Stimulated activated CD8-positive, alpha-beta memory T cell treated with anti-CD3 and anti-CD28 coated beads, Interleukin-7, amount 100 ng/mL, for 1 hour (primary cell): ENCODE measurements at regions not wholly inside any gene's neighbourhood (a gene's known extent, or its start where the extent isn't known, plus 50 kb on each side); places are given as distances from the start of the nearest gene placed in this dataset.
"Not testable (repeated sequence)": the region's sequence is repeated elsewhere in the genome, so short reads cannot be mapped to it uniquely, and the experiment has no call there.

ENCODE experiments used
- DNase-seq, 2 donors: peaks; one replicate each; pipeline ENCODE4 v3.0.0-alpha.2; 2020; ENCODE audit warnings: low read depth in 2 of 2

DNA sequence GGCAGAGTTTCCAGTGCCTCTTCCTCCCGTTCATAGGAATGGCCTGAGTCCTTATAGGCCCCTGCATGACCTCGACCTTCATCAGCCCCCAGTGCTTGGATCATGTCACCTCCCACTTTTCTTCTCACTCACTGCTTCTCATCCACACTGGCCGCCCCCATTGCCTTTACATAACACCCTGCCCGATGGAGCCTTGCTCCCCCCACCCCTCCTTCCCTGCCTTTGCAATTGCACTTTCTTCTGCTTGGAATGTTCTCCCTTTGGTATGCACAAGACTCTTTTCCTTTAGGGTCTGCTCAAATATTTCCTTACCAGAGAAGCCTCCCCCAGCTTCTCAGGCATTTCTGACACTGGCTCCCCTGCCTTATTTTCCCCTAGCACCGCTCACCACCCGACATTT, 125.2 kb upstream of the KCNJ6 start:
- DNase-seq: no peak

DNA sequence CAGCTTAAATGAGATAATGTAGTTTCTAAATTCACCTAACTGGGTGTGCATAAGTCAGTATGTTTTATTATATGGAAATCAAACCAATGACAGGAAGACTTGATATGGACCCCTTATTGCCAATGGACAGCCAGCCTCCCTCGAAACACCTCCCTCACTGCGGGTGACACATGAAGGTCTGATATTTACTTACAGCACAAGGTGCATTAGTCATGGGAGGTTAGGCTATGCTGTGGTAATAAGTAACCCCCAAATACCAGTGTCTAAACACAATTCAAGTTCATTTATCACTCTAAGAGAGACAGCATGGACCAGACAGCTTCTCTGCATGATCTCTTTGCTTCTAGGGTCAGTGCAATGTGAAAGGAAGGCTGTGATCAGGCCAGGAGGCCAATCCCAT, 126.0 kb upstream of the KCNJ6 start:
- DNase-seq: no peak

DNA sequence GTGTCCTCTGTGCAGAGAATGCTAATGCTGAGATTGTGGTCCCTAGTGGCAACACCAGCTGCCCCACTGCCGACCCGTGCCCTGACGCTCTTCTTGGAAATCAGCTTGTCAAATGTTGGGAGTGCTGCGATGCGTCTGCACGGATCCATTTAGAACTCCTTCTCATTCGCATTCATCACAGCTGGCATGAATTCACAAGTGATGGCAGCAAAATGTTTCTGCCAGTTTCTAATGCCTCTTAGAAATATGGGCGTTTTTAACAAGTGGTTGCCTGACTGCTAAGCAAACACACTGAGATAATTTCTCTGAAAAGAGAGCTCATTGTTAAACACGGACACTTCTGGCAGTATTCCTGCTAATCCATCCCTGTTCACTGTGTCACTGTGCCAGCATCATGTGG, 131.9 kb upstream of the KCNJ6 start:
- no peak for DNase-seq

DNA sequence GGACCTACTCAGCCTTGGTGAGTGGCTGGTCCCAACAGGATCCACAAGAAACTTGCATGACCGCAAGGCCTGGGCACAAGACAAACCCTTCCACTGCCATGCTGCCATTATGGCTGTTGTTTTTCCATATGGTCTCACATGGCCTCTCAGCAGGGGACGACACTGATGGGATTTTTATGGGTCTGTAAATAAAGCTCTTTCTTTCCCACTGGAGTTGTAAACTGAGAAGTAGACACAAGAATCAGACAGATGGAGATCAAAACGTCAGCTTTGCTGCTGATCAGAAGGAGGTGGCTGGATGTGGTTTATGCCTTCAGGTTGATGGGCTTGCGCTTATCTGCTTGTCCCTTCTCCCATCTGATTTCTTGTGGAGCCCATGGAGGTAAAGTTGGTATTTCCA, 138.1 kb upstream of the KCNJ6 start:
- DNase-seq: no peak

DNA sequence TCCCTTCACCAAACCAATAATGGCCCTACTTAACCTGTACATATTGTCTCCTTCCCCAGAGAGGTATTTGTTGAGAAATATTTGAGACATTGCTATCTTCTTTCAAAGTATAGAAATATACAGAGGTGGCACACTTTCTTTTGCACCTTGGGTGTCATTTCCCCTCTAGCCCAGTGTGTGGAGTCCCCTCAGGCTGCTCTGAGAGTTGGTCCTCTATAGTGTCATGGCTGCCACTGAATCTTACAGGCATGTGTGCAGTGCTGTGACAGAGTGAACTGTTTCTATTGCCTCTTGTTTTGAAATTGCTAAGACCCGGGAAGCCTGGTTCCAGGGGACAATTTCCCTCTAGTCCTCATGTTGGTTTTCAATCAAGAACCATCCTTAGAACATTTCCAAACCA, 140.2 kb upstream of the KCNJ6 start:
- no peak for DNase-seq

DNA sequence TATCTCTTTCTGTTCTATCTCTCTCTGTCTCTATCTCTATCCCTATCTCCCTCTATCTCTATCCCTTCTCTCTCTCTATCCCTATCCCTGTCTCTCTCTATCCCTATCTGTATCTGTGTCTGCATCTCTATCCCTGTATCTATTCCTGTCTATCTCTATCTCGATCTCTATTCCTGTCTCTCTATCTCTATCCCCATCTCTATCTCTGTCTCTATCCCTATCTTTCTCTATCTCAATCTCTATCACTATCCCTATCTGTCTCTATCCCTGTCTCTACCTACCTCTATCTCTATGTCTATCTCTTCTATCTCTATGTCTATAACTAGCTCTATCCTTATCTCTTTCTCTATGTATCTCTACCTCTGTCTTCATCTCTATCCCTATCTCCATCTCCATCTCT, 141.4 kb upstream of the KCNJ6 start:
- DNase-seq: no peak

DNA sequence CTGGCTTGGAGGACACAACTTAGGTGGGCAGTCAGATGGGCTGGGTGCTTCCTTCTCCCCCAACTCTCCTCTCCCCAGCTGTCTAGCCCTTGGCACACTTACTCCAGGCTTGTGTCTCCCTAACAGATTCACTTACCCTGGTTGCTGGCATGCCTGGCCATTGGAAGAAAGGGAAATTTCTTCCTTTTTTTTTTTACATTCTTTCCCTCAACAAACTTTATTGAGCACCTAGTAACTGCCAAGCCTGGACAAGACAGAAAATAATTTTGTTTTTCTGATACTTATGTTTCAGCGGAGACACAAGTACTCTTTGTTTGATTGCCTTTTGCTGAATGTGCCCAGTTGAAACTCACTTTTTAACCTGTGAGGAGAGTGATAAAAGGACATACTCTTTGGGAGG, 144.3 kb upstream of the KCNJ6 start:
- no peak for DNase-seq

DNA sequence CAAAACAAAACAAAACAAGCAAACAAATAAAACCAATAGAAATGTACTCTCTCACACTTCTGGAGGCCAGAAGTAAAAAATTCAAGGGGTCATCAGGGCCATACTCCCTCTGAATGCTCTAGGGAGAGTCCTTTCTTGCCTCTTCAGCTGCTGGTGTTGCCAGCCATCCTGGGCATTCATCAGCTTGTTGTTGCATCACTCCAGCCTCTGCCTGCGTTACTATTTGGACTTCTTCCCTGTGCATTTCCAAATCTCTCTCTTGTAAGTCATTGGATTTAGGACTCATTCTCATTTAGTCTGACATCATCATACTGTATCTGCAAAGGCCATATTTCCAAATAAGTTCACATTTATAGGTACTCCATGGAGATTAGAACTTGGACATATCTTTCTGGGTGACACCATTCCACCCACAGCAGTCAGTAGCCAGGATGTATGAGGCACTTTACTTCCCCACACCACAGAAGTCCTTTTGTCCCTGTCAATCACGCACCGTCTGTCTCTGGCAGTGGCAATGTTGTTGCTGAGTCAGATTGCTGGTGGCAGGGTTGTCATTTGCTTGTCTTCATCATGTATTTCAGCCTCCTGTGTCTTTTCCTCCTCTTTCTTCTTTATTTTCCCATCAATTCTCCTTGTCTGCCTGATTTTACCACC, 151.0 kb upstream of the KCNJ6 start:
- no peak for DNase-seq

DNA sequence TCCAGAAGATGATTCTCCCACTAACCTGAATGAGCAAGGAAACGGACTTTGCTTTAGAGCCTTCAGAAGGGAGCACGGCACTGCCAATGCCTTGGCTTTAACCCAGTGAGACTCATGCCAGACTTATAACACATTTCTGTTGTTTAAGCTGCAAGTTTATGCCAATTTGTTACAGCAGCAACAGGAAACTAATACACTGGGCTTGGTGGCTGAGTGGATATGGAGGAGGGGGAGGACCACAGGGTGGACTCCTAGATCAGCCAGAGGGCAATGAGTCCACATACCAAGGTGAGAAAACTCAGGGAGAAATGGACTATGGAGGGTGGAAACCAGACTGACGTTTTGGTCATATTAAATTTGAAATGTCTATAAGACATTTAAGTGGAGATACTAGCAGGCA, 156.2 kb upstream of the KCNJ6 start:
- DNase-seq: no peak

DNA sequence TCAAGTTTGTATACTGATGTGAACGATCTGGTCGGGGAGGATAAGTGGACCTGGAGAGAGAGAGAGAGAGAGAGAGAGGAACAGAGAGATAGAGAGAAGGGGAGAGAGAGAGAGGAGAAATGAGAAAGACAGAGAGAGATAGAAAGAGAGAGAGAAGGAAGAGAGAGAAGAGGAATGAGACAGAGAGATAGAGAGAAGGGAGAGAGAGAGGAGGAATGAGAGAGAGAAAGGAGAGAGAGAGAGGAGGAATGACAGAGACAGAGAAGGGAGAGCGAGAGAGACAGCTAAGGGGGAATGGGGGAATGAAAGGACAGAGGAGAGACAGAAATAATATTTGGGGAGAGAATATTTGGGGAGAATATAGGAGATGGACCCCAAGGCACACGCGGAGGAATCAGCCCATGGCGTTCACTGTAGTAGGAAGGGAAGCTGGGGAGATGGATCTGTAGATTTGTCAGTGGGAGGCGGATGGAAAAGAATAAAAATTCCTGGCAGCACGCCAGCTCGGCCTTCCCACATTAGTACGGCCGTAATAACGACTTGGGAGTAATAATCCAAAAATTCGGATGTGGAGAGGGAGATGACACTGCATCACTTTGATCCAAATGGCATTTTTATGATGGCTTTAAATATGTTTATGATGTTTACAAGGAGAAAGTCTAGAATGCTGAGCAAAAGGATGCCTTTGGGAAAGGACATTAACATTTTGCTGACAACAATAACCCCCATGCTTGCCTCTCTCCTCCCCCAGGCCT, 159.8 kb upstream of the KCNJ6 start:
- no peak for DNase-seq

DNA sequence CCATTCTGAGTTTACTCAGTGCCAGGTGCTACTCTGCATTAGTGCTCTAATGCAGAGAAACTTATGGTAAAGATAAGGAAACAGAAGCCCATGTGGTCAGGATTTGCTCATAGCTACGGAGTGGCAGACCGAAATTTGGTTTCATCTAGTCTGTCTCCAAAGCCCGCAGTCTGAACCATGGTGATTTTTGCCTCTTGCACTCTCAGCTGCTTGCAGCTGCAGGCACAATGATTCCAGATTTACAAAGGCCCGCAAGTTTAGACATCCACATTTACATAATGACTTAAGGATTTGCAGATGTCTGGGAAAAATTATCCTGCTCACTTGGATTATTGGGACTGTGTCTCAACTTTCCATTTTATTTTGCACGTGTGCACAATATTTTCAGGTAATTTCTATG, 161.3 kb upstream of the KCNJ6 start:
- no peak for DNase-seq

DNA sequence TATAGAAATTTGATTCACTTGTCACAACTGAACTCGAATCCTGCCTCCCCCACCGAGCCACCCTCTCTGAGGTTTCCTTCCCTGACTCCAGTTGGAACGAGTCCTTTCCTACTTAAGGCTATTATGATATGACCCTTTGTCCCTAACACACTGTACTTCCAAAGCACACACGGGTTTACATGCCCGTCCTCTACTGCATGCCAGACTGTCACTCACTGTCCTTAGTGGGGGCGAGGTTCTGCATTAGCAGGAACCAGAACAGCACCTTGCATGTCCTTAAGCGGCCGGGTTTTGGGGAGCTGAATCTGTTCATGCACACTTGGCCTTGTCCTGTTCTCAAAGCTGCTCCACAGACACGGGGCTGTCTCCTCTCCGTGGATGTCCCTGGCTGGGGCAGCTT, 164.6 kb upstream of the KCNJ6 start:
- no peak for DNase-seq

DNA sequence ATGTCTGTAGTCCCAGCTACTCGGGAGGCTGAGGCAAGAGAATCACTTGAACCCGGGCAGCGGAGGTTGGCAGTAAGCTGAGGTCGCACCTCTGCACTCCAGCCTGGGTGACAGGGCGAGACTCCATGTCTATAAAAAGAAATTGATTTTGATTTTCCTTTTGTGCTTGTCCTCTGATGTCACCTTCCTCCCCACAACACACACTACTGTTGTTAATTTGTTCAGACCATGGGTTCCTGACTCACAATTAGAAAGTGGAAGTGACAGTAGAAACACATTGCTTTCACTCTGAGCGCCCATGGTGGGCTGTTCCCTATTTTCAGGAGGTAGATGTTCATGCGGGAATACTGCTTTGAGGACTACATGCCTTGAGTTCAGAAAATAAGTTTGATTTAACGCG, 165.5 kb upstream of the KCNJ6 start:
- no peak for DNase-seq

DNA sequence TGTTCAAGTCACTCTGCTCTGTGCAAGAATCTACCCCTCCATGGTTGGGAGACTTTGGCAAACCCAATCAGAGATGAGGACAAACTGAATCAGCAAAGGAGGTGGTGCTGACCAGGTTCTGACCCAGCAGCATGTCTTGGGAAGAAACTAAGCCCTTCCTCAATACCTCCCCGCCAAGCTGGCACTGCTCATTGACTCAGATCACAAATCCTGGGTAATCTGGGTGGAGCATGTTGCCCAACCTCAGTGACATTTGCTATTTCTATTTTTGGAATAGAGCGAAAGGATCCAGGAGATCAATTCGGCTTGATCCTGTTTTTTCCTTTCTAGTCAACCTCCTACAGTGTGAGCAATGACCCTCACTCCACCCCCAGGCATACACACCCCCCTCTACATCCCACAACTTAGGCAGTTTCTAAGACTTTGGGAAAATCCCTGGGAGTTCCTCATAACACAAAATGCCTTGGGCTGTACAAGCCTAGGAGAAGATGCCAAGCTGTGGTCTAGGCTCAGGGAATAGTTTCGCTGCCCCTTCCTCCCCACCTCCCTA, 166.8 kb upstream of the KCNJ6 start:
- no peak for DNase-seq

DNA sequence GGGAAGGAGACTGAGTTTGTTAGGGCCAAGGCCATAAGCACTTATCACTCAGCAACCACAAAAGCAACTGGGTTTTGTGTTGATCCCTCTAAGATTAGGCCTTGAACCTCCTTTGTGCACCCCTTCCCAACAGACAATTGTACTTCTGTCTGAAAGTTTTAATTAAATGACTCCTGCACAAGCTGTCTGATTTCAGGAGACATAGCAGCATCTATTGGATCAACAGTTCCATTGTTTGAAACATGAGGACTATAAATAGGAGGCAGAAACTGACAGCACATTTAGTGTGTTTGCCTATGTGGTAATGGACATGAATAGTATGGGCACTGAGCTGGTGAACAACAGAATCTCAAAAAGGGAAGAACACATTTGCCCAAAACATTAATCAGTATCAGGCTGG, 167.3 kb upstream of the KCNJ6 start:
- no peak for DNase-seq

DNA sequence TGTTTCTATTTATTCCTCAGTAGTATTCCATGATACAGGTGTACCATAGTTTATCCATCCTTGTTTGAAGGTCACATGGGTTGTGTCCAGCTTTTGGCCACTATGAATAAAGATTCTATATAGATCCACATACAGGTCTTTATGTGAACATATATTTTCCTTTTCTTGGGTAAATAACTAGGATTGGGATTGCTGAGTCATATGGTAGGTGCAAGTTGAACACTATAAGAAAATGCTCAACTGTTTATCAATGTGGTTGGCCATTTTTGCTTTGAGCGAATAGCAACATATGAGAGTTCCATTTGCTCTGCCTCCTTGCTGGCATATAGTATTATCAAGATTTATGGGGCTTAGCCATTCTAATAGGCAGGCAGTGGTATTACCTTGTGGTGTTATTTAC, 170.2 kb upstream of the KCNJ15 start:
- no peak for DNase-seq

DNA sequence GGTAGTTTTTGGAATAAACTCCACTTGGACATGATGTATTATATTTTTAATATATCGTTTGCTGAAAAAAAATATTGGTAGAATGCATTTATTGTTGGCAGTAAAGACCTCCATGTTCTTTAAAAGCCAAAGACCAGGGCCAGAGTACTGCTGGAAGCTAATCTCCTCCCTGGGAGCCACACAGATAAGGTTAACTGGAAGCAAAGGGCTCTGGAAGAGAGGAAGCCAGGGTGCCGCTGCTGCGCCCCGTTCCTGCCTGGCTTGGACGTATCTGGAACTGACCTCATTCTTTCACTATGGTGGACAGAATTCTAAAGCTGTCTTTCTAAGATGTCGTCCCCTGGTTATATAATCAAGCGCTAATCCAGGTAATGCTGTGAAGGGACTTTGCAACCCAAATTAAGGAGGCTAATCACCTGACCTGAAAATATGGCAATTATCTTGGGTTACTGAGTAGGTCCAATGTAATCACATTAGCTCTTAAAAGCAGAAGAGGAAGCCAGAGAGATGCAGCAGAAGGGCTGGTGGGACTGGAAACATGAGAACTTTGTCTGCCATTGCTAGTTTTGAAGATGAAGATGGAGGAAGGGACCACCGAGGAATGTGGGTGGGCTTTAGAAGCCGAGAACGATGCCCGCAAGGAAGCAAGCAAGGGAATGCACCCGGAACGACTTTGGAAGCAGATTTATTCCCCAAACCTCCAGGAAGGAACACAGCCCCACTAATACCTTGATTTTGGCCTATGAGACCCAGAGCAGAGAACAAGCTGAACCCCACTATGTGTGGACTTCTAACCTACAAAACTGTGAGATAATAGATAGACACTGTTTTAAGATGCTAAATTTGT, 167.7 kb upstream of the KCNJ15 start:
- no peak for DNase-seq

DNA sequence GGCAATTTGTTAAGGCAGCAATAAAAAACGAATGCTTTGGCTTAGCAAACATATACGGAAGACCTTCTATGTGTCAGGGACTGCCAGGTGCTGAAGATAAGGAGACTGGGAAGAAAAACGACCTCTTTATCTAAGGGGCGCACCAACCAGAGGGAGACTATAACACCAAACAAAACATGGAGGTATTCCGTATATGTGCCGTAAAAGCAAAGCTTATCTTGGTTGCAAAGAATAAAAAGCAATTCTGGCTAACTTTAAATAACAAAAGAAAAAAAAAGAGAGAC, 167.1 kb upstream of the KCNJ15 start:
- DNase-seq: no peak

DNA sequence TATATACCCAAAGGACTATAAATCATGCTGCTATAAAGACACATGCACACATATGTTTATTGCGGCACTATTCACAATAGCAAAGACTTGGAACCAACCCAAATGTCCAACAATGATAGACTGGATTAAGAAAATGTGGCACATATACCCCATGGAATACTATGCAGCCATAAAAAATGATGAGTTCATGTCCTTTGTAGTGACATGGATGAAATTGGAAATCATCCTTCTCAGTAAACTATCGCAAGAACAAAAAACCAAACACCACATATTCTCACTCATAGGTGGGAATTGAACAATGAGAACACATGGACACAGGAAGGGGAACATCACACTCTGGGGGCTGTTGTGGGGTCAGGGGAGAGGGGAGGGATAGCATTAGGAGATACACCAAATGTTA, 165.7 kb upstream of the KCNJ15 start:
- DNase-seq: not testable (repeated sequence)

DNA sequence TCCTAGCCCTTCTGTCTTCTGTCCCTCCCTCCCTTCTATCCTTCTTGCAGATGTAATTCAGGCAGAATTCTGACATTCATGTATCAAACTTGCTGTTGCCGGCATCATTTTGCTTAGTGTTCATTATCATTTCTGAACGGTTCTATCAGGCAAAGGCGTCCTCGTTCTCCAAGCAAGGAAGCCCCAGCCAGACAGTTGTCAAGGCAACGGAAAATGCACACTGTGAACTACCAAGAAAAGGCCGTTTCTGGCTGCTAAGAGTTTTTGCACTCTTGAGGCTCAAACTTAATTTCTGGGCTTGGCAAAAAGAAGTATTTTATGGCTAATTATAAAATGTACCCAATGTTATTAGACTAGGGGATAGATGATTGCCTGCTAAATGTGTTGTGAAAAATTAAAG, 164.7 kb upstream of the KCNJ15 start:
- DNase-seq: no peak

DNA sequence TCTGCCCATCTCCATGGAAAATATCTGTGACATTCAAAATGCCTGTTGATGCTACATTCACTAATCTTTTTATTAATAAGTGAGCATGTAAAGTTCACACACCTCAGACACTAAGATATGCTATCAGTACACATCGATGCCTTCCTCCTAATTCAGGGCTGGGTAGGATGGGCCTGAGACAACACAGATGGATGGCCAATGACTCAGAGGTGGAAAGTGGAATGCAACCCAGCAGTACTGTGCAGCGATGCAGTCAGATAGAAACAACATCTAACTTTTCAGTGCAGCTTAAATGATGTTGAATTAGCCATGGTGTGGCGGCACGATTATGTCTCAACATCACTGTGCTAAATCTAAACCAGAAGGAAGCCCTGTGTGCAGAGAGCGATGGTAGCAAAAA, 161.6 kb upstream of the KCNJ15 start:
- no peak for DNase-seq

DNA sequence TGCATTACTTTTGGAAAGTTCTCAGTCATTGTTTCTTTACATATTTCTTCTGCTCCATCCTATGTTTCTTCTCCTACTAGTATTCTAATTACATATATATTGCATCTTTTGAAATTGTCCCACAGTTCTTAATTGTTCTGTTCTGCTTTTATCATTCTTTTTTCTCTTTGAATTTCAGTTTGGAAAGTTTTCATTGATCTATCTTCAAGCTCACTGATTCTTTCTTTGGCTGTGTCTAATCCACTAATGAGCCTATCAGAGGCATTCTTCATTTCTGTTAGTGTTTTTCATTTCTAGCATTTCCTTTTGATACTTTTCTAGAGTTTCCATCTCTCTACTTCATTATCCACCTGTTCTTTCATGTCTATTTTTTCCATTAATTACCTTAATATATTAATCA, 159.0 kb upstream of the KCNJ15 start:
- DNase-seq: no peak

DNA sequence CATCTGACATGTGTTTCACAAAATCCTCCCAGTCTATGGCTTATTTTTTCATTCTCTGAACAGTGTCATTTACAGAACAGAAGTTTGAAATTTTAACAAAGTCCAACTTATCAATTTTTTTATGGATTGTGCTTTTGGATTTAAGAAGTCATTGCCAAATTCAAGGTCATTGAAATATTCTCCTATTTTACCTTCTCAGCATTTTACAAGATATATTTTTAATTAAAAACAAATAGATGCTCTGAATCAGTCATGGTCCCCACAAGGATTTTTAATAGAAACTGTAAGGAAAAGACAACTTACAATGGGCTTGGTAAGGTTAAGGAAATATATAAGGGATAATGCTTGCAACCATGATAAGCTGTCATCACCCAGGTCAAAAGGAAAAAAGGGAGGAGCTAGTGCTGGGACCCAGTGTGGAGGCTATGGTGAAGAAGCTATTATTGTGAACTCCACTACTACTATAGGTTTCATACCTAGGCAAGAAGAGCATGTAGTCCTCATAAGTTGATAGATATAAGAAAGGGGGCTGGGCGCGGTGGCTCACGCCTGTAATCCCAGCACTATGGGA, 144.5 kb upstream of the KCNJ15 start:
- no peak for DNase-seq
